HEK293 (cell line): ENCODE measurements at regions not wholly inside any gene's neighbourhood (a gene's known extent, or its start where the extent isn't known, plus 50 kb on each side); places are given as distances from the start of the nearest gene placed in this dataset.

Experiments used
- CTCF ChIA-PET: fragments of 350-600 bp; formaldehyde crosslinking; extraction: SDS; loops from one replicate; lab custom pipeline; 2021; ENCODE audit warnings: antibody characterized with exemption; lab: Yijun Ruan, JAX
- POLR2A ChIA-PET: fragments of 300-600 bp; formaldehyde crosslinking; extraction: SDS; loops from one replicate; lab custom pipeline; 2020; ENCODE audit warnings: antibody characterized with exemption, inconsistent platforms; lab: Yijun Ruan, JAX
- H3K27ac ChIP-seq: fragments of 200-500 bp; sonication (Bioruptor generic); 2 replicates; pipeline ENCODE4 v1.5.1; 2014; ENCODE audit warnings: low read depth, low read length, control low read depth, inconsistent platforms; ENCODE audit errors: extremely low read depth
- H3K36me3 ChIP-seq, 2 experiments: fragments of 200-500 bp in 1 of 2; sonication (Bioruptor generic) in 1 of 2; 1 replicate in 1 of 2; 2 replicates in 1 of 2; pipeline ENCODE4 v1.5.1; 2014 to 2017; ENCODE audit warnings: inconsistent platforms in 2 of 2, low read length in 2 of 2; ENCODE audit not compliant: control insufficient read depth in 2 of 2, insufficient read depth in 1 of 2
- H3K4me1 ChIP-seq: fragments of 200-500 bp; sonication (Bioruptor generic); 2 replicates; pipeline ENCODE4 v1.5.1; 2014; ENCODE audit warnings: mild to moderate bottlenecking, low read length, inconsistent platforms; ENCODE audit not compliant: control insufficient read depth, insufficient read depth
- H3K4me3 ChIP-seq: 2 replicates; pipeline ENCODE4 v1.5.1; 2011; ENCODE audit warnings: low read depth, mild to moderate bottlenecking, control low read depth, low read length, moderate library complexity
- H3K9me3 ChIP-seq: fragments of 200-500 bp; sonication (Bioruptor generic); 2 replicates; pipeline ENCODE4 v1.5.1; 2014; ENCODE audit warnings: low read depth, low read length, inconsistent platforms; ENCODE audit not compliant: control insufficient read depth, insufficient read depth
- KLF7 ChIP-seq: fragments of 450-650 bp; formaldehyde crosslinking; IDR thresholded peaks from 2 replicates; pipeline ENCODE4 v1.5.1; 2016; ENCODE audit warnings: missing biosample characterization, missing genetic modification characterization, borderline replicate concordance
- OSR2 ChIP-seq: fragments of 450-650 bp; formaldehyde crosslinking; IDR thresholded peaks from 2 replicates; pipeline ENCODE4 v1.5.1; 2016; ENCODE audit warnings: missing biosample characterization, missing genetic modification characterization
- PRDM1 ChIP-seq: fragments of 450-650 bp; formaldehyde crosslinking; IDR thresholded peaks from 2 replicates; pipeline ENCODE4; 2016; ENCODE audit warnings: missing biosample characterization, missing genetic modification characterization
- SALL2 ChIP-seq: fragments of 450-650 bp; formaldehyde crosslinking; IDR thresholded peaks from 2 replicates; pipeline ENCODE4 v1.5.0; 2017; ENCODE audit warnings: missing biosample characterization, mild to moderate bottlenecking, missing genetic modification characterization, borderline replicate concordance
- SCRT2 ChIP-seq: fragments of 450-650 bp; formaldehyde crosslinking; IDR thresholded peaks from 2 replicates; pipeline ENCODE4 v1.5.1; 2016; ENCODE audit warnings: missing biosample characterization, missing genetic modification characterization
- YY1 ChIP-seq: fragments of 450-650 bp; formaldehyde crosslinking; IDR thresholded peaks from 2 replicates; pipeline ENCODE4 v1.5.1; 2018; ENCODE audit warnings: missing biosample characterization, missing genetic modification characterization
- ZBTB48 ChIP-seq: fragments of 450-650 bp; formaldehyde crosslinking; IDR thresholded peaks from 2 replicates; pipeline ENCODE4 v1.5.1; 2016; ENCODE audit warnings: missing biosample characterization, missing genetic modification characterization
- ZNF274 ChIP-seq, 2 experiments: fragments of 200-500 bp in 1 of 2; fragments of 450-650 bp in 1 of 2; sonication (Bioruptor generic) in 1 of 2; formaldehyde crosslinking in 1 of 2; IDR thresholded peaks; 2 replicates each; pipeline versions ENCODE4 v1.5.1 to v1.6.1; 2014 to 2016; ENCODE audit warnings: borderline replicate concordance in 1 of 2, inconsistent platforms in 1 of 2, low read length in 1 of 2, missing biosample characterization in 1 of 2, missing genetic modification characterization in 1 of 2
- ZNF394 ChIP-seq: fragments of 450-650 bp; formaldehyde crosslinking; IDR thresholded peaks from 2 replicates; pipeline ENCODE4 v1.5.1; 2016; ENCODE audit warnings: missing biosample characterization, missing genetic modification characterization, mild to moderate bottlenecking, moderate library complexity, borderline replicate concordance
- ZNF416 ChIP-seq: fragments of 450-650 bp; formaldehyde crosslinking; IDR thresholded peaks from 2 replicates; pipeline ENCODE4 v1.5.1; 2016; ENCODE audit warnings: missing biosample characterization, missing genetic modification characterization
- TF ChIP-seq, protein P1 (sequence below): fragments of 450-650 bp; formaldehyde crosslinking; IDR thresholded peaks from 2 replicates; pipeline ENCODE4 v1.5.1; 2016; ENCODE audit warnings: missing biosample characterization, missing genetic modification characterization
- TF ChIP-seq, protein P2 (sequence below): fragments of 450-650 bp; formaldehyde crosslinking; IDR thresholded peaks from 2 replicates; pipeline ENCODE4 v1.5.1; 2016; ENCODE audit warnings: missing biosample characterization, missing genetic modification characterization, borderline replicate concordance

DNA sequence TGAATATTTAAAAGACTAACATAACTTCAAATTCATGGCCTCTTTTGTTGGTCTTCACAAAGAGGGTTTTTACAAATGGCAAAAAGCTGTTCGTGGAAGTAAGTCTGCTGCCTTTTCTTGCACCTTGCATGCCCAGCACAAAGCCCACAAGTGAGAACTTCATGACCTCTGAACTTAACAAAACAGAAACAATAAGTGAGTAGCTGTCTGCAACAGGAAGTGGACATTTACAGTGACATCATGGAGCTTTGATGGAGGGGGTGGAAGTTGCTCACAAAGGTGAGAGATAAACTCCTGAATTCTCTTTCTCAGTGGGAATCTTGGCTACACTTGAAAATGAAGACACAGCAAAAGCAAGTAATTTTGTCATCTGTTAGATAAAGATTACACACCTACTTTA, 303.3 kb upstream of the DEPDC1 start (continued):
- TF ChIP-seq, protein P1, sequence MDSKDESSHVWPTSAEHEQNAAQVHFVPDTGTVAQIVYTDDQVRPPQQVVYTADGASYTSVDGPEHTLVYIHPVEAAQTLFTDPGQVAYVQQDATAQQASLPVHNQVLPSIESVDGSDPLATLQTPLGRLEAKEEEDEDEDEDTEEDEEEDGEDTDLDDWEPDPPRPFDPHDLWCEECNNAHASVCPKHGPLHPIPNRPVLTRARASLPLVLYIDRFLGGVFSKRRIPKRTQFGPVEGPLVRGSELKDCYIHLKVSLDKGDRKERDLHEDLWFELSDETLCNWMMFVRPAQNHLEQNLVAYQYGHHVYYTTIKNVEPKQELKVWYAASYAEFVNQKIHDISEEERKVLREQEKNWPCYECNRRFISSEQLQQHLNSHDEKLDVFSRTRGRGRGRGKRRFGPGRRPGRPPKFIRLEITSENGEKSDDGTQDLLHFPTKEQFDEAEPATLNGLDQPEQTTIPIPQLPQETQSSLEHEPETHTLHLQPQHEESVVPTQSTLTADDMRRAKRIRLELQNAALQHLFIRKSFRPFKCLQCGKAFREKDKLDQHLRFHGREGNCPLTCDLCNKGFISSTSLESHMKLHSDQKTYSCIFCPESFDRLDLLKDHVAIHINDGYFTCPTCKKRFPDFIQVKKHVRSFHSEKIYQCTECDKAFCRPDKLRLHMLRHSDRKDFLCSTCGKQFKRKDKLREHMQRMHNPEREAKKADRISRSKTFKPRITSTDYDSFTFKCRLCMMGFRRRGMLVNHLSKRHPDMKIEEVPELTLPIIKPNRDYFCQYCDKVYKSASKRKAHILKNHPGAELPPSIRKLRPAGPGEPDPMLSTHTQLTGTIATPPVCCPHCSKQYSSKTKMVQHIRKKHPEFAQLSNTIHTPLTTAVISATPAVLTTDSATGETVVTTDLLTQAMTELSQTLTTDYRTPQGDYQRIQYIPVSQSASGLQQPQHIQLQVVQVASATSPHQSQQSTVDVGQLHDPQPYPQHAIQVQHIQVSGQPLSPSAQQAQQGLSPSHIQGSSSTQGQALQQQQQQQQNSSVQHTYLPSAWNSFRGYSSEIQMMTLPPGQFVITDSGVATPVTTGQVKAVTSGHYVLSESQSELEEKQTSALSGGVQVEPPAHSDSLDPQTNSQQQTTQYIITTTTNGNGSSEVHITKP (tag by site-specific recombination): no peak
- TF ChIP-seq SCRT2 (tag by site-specific recombination) (no peak), ZBTB48 (no peak), ZNF416 (tag by site-specific recombination) (no peak)

DNA sequence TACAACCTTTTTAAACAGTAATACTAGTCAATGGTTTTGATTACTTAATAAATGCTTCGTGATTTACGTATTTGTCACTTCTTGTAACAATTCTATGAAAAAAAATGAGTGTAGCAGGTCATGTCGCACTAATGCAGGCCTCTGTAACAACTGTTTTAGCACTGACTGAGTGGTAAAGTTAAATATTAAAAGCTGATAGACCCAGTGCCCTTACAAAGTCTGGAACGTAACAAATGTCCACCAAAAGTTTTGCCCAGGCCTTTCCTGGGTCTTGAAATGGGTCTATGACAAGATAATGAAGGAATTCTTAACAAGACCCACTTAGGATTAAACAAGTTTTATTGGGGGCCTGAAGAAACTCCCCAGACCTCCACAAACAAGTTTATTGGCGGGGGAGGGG, 304.6 kb upstream of the DEPDC1 start:
- TF ChIP-seq SALL2 (tag by site-specific recombination) (no peak), ZNF394 (tag by site-specific recombination) (no peak), KLF7 (tag by site-specific recombination) (no peak)
- TF ChIP-seq, protein P2, sequence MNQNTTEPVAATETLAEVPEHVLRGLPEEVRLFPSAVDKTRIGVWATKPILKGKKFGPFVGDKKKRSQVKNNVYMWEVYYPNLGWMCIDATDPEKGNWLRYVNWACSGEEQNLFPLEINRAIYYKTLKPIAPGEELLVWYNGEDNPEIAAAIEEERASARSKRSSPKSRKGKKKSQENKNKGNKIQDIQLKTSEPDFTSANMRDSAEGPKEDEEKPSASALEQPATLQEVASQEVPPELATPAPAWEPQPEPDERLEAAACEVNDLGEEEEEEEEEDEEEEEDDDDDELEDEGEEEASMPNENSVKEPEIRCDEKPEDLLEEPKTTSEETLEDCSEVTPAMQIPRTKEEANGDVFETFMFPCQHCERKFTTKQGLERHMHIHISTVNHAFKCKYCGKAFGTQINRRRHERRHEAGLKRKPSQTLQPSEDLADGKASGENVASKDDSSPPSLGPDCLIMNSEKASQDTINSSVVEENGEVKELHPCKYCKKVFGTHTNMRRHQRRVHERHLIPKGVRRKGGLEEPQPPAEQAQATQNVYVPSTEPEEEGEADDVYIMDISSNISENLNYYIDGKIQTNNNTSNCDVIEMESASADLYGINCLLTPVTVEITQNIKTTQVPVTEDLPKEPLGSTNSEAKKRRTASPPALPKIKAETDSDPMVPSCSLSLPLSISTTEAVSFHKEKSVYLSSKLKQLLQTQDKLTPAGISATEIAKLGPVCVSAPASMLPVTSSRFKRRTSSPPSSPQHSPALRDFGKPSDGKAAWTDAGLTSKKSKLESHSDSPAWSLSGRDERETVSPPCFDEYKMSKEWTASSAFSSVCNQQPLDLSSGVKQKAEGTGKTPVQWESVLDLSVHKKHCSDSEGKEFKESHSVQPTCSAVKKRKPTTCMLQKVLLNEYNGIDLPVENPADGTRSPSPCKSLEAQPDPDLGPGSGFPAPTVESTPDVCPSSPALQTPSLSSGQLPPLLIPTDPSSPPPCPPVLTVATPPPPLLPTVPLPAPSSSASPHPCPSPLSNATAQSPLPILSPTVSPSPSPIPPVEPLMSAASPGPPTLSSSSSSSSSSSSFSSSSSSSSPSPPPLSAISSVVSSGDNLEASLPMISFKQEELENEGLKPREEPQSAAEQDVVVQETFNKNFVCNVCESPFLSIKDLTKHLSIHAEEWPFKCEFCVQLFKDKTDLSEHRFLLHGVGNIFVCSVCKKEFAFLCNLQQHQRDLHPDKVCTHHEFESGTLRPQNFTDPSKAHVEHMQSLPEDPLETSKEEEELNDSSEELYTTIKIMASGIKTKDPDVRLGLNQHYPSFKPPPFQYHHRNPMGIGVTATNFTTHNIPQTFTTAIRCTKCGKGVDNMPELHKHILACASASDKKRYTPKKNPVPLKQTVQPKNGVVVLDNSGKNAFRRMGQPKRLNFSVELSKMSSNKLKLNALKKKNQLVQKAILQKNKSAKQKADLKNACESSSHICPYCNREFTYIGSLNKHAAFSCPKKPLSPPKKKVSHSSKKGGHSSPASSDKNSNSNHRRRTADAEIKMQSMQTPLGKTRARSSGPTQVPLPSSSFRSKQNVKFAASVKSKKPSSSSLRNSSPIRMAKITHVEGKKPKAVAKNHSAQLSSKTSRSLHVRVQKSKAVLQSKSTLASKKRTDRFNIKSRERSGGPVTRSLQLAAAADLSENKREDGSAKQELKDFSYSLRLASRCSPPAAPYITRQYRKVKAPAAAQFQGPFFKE (tag by site-specific recombination): no peak
- POLR2A ChIA-PET: no interaction called here

DNA sequence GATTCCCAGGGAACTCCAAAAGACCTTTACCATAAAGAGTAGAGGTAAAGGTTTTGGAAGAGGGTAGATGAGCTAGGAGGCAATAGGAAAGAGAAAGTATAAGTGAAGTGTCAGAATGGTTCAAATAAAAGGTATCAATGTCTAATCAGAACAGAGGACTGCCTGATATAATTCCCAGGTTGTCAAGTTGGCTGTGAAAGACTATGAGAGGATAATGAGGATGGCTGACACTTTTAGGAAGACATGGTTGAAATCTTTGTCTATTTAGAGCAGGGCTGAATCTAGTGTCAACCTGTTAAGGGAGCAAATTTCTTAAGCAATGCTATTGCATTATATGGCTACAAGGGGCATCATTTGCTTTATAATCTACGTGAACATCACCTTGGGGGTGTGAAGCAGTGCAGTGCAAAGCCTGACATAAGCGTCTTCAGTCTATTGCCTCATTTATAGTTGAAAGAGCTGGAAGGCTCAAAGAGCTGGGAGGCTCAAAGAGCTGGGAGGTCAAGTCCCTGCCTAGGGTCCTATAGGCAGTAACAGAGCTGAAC, 308.3 kb upstream of the DEPDC1 start:
- Histone ChIP-seq H3K36me3 (no peaks in the 10 kb centered on the region), H3K4me3 (no peak overlapping the region), H3K27ac (no peak overlapping the region), H3K4me1 (no peaks in the 10 kb centered on the region), H3K9me3 (no peaks in the 10 kb centered on the region)
- POLR2A ChIA-PET: no interaction called here
- CTCF ChIA-PET: interaction anchor here (0.6 to 1.4 kb wide), 2 partner anchors 14 to 775 kb away, joined by 3 to 4 read pairs; no protein-coding TSS in a partner anchor
- TF ChIP-seq YY1 (tag by site-specific recombination): no peak
- no peak for TF ChIP-seq ZNF274 (IDR thresholded peaks at IDR 0.05; ENCODE audit: low read length)
- no peak for TF ChIP-seq ZNF274 (tag by site-specific recombination; IDR thresholded peaks at IDR 0.05; ENCODE audit: borderline replicate concordance)
- no peak for TF ChIP-seq OSR2 (tag by site-specific recombination)
- TF ChIP-seq PRDM1 (tag by site-specific recombination): no peak

More for the DNA sequence above, 304.6 kb upstream of the DEPDC1 start:
- Histone ChIP-seq H3K4me1 (no peaks in the 10 kb centered on the region), H3K9me3 (no peaks in the 10 kb centered on the region), H3K36me3 (no peaks in the 10 kb centered on the region), H3K4me3 (no peak overlapping the region), H3K27ac (no peak overlapping the region)
- CTCF ChIA-PET: interaction anchor here (1.4 kb wide), 1 partner anchor 9 kb away, joined by 6 read pairs; no protein-coding TSS in a partner anchor
